AG09319 (cell line): ENCODE measurements at regions not wholly inside any gene's neighbourhood (a gene's known extent, or its start where the extent isn't known, plus 50 kb on each side); places are given as distances from the start of the nearest gene placed in this dataset.

Experiments used
- DNase-seq: peaks from one replicate; pipeline ENCODE4 v3.0.0-alpha.2; 2010; ENCODE audit warnings: low read depth; ENCODE audit errors: extremely low read depth
- TF ChIP-seq, protein P1 (sequence below): IDR thresholded peaks from 2 replicates; pipeline ENCODE4 v1.5.1; 2011; ENCODE audit warnings: low read depth, mild to moderate bottlenecking, inconsistent platforms, low read length, moderate library complexity

DNA sequence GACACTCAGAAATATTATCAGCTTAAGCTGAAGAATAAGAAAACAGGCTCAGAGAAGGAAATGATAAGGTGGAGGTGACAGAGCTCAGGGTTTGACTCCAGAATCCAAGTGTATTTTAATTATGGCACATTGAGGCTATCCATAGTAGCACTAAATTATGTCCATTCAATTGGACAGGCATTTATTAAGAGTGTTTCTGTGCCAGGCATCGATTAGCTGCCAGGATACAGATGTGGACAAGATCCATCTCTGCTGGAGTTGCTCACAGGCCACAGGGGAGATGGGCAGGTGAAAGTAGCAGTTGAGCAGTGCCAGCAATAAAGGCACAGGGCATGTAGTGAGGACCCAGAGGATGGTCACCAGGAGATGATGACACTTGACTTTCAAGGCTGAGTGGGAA, 592.5 kb downstream of the INSC start:
- DNase-seq: no peak

DNA sequence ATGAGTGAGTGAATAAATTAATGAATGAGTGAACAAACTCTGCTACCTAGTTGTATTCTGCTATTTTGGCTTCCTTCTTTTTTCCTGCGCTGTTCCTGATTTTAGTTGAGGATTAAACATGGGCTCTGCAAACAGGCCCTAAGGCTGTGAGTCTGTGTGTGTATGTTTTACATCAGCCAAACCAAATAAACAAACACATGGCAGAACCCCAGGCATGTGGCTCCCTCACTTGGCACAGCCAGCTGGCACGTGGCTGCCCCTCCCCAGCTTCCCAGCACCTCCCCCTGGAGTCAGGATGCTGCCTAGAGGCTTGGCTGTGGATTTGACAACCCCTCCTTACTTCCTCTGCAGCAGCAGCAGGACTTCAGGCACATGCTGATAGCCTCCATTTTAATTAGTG, 593.2 kb downstream of the INSC start:
- peak; percentile 28 for DNase-seq
- TF ChIP-seq, protein P1, sequence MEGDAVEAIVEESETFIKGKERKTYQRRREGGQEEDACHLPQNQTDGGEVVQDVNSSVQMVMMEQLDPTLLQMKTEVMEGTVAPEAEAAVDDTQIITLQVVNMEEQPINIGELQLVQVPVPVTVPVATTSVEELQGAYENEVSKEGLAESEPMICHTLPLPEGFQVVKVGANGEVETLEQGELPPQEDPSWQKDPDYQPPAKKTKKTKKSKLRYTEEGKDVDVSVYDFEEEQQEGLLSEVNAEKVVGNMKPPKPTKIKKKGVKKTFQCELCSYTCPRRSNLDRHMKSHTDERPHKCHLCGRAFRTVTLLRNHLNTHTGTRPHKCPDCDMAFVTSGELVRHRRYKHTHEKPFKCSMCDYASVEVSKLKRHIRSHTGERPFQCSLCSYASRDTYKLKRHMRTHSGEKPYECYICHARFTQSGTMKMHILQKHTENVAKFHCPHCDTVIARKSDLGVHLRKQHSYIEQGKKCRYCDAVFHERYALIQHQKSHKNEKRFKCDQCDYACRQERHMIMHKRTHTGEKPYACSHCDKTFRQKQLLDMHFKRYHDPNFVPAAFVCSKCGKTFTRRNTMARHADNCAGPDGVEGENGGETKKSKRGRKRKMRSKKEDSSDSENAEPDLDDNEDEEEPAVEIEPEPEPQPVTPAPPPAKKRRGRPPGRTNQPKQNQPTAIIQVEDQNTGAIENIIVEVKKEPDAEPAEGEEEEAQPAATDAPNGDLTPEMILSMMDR: no peak; the same call in 1 of the 2 replicates

More for the DNA sequence above, 592.5 kb downstream of the INSC start:
- TF ChIP-seq, protein P1: no peak

- DNase-seq: no peak
- TF ChIP-seq, protein P1: no peak
Observed at GRCh38 chr11:15710580-15711275, 596.0 kb downstream of the INSC start.

DNA sequence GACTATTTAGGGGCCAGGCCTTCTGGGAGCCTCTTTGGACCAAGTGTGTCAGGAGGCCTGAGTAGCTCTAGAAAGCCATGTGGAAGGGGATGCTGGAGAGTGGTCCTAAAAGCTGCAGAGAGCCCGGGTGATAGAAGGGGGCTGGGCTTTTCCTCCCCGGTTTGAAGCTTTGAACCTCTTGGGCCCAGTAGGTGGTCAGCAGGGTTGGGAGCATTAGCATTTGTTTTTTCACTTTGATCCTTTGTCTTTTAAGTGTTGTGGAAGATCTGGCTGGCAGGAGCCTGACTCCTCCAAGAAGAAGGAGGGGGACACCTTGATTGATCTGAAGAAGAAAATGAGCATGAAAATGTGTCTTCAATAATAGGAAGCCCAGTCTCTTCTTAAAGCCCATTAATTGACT, 596.6 kb downstream of the INSC start:
- TF ChIP-seq, protein P1: no peak
- no peak for DNase-seq

DNA sequence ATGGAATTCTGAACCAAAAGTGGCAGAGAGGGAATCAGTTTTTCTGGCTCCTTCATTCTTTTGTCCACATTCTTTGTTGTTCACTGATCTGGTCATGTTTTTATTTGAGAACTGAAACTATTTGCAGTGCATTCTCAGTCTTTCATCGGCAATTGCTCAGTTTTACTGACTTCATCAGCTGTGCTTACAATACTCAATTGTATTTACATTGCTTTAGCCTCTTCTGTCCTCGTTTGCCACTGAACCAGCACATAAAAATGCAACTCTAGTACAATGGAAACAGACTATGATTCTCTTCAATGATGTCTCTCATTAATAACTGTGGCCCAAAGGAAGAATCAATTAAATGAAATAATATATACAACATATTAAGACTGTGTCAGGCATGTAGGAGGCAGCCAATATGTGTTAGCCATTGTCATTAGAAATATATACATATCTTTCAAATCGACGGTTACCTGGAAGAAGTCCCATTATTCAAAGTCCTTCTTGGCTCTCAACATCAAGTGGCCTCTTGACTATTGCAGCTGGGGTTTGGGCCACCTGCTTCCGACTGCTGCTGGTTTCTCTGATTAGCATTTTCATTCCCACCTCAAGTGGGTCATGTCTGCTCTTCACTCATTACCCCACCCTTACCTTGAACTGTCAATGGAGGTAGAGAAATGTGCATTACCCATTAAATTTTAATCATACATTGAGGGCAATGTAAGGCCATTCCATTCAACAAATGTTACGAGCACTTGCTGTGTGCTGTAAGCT, 600.1 kb downstream of the INSC start:
- no peak for DNase-seq
- TF ChIP-seq, protein P1: no peak

DNA sequence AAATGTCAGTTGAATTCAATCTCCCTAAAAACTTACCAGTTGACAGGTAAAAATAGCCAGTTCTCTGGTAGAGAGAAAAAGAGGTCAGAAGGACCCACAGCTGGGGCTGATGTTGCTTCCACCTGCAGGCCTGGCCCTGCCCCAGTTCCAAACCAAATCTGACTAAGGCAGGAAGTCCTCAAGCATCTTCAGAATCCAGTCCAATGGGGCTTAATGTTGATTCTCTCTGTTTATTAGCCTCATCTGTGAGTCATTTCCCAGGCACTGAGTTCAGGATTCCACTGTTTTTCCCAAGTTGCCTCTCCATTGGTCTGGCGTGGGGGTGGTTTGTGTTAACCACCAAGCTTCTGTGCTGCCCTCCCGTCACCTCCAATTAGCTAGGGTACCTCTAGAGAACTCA, 601.8 kb downstream of the INSC start:
- no peak for DNase-seq
- TF ChIP-seq, protein P1: no peak

- TF ChIP-seq, protein P1: no peak
- DNase-seq: no peak
Observed at GRCh38 chr11:15720460-15720859, 605.7 kb downstream of the INSC start.
